Activated naive CD4-positive, alpha-beta T cell treated with anti-CD3 and anti-CD28 coated beads, Interleukin-2, amount 10 ng/mL, durations not matched to agents 7 days and 5 days (primary cell): ENCODE measurements at regions not wholly inside any gene's neighbourhood (a gene's known extent, or its start where the extent isn't known, plus 50 kb on each side); places are given as distances from the start of the nearest gene placed in this dataset.

ENCODE experiments used
- CTCF ChIA-PET: fragments of 350-600 bp; sonication (Branson Sonifier 250); formaldehyde crosslinking; loops from one replicate; lab custom pipeline; 2021; ENCODE audit warnings: antibody characterized with exemption; lab: Charles Lee
- DNase-seq: peaks from one replicate; pipeline ENCODE4 v3.0.0-alpha.2; 2020
- H3K27ac Mint-ChIP-seq: one replicate; pipeline ENCODE4 v1.8.0; 2021; ENCODE audit warnings: mild to moderate bottlenecking, moderate library complexity, mixed read lengths
- H3K27me3 Mint-ChIP-seq: one replicate; pipeline ENCODE4 v1.8.0; 2021; ENCODE audit warnings: mild to moderate bottlenecking, mixed read lengths
- H3K36me3 Mint-ChIP-seq: one replicate; pipeline ENCODE4 v1.8.0; 2021; ENCODE audit warnings: mixed read lengths
- H3K4me1 Mint-ChIP-seq: one replicate; pipeline ENCODE4 v1.8.0; 2021; ENCODE audit warnings: mixed read lengths
- H3K4me3 Mint-ChIP-seq: one replicate; pipeline ENCODE4 v1.8.0; 2021; ENCODE audit warnings: mild to moderate bottlenecking, moderate library complexity, mixed read lengths
- H3K9me3 Mint-ChIP-seq: one replicate; pipeline ENCODE4 v1.8.0; 2021; ENCODE audit warnings: mixed read lengths

DNA sequence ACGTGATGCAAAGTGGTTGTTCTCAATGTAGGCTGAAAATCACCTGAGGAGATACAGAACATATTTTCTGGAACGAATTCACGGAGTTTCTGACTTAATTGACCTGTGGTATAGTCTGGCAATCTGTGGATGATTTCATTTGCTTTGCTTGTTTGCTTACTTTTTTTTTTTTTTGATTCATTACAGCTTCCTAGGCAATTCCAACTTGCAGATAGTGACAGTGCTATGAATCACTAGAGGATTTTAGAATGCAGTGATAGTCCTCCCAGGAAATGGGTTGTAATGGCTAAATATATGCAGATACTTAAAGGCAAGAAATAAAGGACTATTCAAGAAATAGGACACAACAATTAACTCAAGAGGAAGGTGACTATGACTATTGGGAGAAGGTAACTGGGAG lies 1378.1 kb upstream of the PRMT6 start:
- no peaks in the 10 kb centered on the region for H3K4me1 Mint-ChIP-seq
- no peak overlapping the region for H3K4me3 Mint-ChIP-seq
- H3K27ac Mint-ChIP-seq = no peak overlapping the region
- H3K9me3 Mint-ChIP-seq = peaks cover 9% of the 10 kb centered on the region
- no peaks in the 10 kb centered on the region for H3K27me3 Mint-ChIP-seq
- H3K36me3 Mint-ChIP-seq = no peaks in the 10 kb centered on the region
- CTCF ChIA-PET = no interaction called here
- no peak for DNase-seq

DNA sequence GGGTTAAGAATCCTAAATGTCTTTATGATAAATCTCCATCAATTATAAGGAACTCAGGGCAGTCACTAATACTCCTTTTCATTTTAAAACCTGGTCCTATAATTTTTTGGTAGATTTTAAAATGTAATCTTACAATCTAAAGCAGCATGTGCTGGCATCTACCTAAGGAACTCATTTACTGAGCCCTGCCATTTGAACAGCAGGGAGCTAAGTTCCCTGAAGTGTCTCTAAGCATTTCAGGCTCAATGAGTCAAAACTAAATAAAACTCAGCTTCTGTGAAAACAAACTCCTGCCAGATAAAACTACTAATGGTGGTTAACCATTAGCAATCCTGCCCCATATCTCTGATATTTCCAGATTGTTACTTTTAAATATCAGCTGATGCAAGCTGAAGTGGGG lies 1371.8 kb upstream of the PRMT6 start:
- no peaks in the 10 kb centered on the region for H3K4me1 Mint-ChIP-seq
- CTCF ChIA-PET = no interaction called here
- no peak overlapping the region for H3K27ac Mint-ChIP-seq
- no peaks in the 10 kb centered on the region for H3K27me3 Mint-ChIP-seq
- peaks cover 15% of the 10 kb centered on the region for H3K9me3 Mint-ChIP-seq
- H3K4me3 Mint-ChIP-seq = no peak overlapping the region
- H3K36me3 Mint-ChIP-seq = no peaks in the 10 kb centered on the region
- DNase-seq = no peak

DNA sequence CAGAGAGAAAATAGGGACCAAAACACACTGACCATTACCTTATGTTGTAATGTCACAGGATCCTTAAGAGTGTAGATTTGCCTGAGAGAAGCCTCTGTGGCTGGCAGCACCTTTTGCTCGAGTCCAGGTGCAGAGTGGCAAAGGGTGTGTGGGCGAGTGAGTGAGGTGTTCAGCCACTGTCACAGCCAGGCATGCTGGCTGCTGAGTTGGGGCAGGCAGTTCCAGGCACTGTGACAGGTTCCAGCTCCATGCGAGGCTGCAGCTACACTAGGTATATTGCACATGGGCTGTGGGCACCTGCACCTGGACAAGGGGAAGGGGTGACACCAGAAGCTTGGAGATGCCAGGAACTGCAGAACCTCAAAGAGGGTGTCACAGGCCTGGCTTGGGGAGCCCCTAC lies 1370.4 kb upstream of the PRMT6 start:
- DNase-seq = no peak
- Mint-ChIP-seq H3K36me3 (no peaks in the 10 kb centered on the region), H3K27me3 (no peaks in the 10 kb centered on the region), H3K9me3 (peaks cover 13% of the 10 kb centered on the region), H3K4me3 (no peak overlapping the region), H3K4me1 (no peaks in the 10 kb centered on the region), H3K27ac (no peak overlapping the region)
- CTCF ChIA-PET = no interaction called here

DNA sequence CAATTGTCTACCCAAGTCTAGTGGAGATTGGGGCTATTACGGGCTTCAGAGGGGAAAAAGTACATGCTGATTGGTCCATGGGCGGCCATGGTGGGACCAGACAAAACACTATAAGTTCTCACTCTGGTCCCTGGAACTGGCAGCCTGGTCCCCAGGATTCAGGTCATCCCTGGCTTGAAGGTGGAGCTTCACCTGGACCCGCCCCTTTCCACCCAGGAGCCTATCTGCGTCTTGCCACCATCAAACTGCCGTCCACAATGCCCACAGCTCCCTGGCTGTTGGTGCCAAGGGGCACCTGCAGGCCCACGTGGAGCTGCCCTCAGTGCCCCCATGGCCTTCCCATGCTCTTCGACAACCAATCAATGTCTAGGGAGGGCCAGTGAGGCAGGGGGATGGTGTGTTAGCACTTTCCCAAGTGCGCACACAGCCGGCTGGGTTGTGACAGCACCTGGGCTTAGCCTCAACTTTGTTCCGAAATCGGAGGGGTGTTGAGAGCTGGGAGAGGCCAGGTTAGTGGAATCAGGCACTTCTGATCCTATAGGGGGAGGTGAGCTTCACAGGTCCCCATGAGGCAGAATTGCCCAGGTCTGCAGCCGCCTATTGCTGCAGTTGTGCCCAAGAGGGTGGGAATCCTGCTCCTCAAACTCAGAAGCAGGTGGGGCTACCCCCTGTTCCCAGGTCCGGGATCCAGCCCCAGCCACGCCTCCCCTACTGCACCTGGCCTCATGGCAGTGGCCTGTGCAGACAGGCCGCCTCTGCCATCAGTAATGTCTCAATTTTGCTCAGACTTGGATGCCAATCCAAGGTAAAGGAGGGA lies 1369.4 kb upstream of the PRMT6 start:
- DNase-seq = no peak
- Mint-ChIP-seq H3K9me3 (peaks cover 13% of the 10 kb centered on the region), H3K4me3 (no peak overlapping the region), H3K4me1 (no peaks in the 10 kb centered on the region), H3K27me3 (no peaks in the 10 kb centered on the region), H3K27ac (no peak overlapping the region), H3K36me3 (no peaks in the 10 kb centered on the region)
- CTCF ChIA-PET = no interaction called here

DNA sequence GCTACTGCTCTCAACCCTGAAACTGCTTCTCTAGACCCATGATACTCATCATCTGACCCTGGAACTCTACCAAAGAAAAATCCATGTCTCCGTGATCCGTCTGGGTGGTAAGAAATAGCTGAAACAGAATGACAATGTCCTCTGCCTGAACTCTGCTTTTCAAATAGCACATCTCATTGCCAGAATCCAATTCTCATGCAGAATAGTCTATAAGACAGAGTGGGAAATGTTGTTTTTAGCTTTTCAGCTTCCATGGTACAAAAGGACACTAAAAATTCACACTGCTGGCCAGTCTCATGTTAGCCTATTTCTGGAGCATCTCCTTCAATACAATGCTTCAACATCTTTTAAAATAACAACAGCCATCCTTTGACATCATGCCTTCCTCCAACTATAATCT lies 1355.8 kb upstream of the PRMT6 start:
- H3K36me3 Mint-ChIP-seq = no peaks in the 10 kb centered on the region
- H3K4me3 Mint-ChIP-seq = no peak overlapping the region
- no peak for DNase-seq
- H3K4me1 Mint-ChIP-seq = no peaks in the 10 kb centered on the region
- CTCF ChIA-PET = no interaction called here
- no peak overlapping the region for H3K27ac Mint-ChIP-seq
- H3K27me3 Mint-ChIP-seq = no peaks in the 10 kb centered on the region
- peaks cover 13% of the 10 kb centered on the region for H3K9me3 Mint-ChIP-seq

DNA sequence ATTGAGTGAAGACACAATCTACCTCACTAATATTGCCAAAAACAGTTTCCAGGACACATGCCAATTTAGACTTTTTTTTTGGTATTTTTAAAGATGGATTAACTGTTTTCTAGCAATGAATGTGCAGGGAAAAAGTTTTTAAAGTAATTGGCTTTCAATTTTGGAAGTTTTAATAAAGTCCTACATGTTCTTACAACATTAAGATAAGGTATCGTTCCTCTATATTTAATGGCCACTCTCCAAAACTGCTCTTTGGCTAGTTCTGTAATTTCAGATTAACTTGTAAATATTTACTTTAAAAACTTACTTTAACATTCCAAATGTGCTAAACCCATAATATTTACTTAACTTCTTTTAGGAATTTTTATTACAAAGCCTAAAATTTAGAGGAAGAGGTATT lies 1332.2 kb upstream of the PRMT6 start:
- Mint-ChIP-seq H3K4me1 (no peaks in the 10 kb centered on the region), H3K27me3 (no peaks in the 10 kb centered on the region), H3K4me3 (no peak overlapping the region), H3K9me3 (peaks cover 10% of the 10 kb centered on the region), H3K27ac (no peak overlapping the region), H3K36me3 (no peaks in the 10 kb centered on the region)
- DNase-seq = no peak
- CTCF ChIA-PET = no interaction called here

DNA sequence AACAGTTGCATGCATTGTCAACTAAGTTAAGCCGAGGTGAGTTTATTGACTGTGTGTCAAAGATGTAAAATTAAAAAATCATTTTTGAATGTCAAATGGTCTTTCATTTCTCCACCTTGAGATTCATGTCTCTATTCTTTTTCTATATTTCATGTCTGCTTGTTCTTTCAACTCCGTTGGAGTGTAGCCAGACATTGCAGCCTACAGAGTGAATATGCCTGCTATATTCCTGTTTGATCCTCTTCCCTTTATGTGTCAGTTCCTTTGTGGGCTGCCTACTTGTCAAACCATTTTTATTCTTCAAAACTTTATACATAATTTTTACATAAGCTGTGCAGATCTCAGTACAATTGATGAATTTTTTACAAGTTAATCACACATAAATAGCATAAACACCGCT lies 1325.8 kb upstream of the PRMT6 start:
- Mint-ChIP-seq H3K36me3 (no peaks in the 10 kb centered on the region), H3K4me3 (no peak overlapping the region), H3K9me3 (peaks cover 8% of the 10 kb centered on the region), H3K27ac (no peak overlapping the region), H3K27me3 (no peaks in the 10 kb centered on the region), H3K4me1 (no peaks in the 10 kb centered on the region)
- DNase-seq = no peak
- CTCF ChIA-PET = no interaction called here

DNA sequence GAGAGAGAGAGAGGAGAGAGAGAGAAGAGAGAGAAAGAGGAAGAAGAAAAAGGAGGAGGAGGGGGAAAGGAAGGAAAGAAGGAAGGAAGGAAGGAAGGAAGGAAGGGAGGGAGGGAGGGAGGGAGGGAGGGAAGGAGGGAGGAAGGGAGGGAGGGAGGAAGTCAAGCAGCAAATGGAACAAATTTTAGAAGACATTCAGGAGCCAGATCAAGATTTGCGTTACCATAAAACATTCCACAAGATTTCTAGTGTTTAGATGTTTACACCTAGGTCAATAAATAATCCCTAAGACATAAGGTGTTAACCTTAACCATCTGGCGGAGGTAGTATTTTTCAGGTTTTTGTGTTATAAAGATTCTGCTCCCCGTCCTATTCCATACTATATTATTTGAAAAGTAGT lies 1320.1 kb upstream of the PRMT6 start:
- H3K4me1 Mint-ChIP-seq = no peaks in the 10 kb centered on the region
- H3K36me3 Mint-ChIP-seq = no peaks in the 10 kb centered on the region
- CTCF ChIA-PET = no interaction called here
- no peak overlapping the region for H3K27ac Mint-ChIP-seq
- DNase-seq = no peak
- H3K4me3 Mint-ChIP-seq = no peak overlapping the region
- H3K9me3 Mint-ChIP-seq = peaks cover 6% of the 10 kb centered on the region
- H3K27me3 Mint-ChIP-seq = no peaks in the 10 kb centered on the region

DNA sequence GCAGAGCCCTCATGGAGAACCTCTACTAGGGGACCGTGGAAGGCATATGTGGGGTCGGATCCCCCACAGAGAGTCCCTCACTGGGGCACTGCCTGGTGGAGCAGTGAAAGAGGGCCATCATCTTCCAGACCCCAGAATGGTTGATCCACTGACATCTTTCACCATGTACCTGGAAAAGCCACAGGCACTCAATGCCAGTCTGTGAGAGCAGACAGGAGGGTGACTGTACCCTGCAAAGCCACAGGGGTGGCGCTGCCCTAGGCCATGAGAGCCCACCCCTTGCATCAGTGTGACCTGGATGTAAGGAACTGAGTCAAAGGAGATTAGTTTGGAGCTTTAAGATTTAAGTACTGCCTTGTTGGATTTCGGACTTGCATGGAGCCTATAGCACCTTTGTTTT lies 1276.7 kb upstream of the PRMT6 start:
- Mint-ChIP-seq H3K36me3 (no peaks in the 10 kb centered on the region), H3K27ac (no peak overlapping the region), H3K4me1 (no peaks in the 10 kb centered on the region), H3K9me3 (peaks cover 10% of the 10 kb centered on the region), H3K4me3 (no peak overlapping the region), H3K27me3 (no peaks in the 10 kb centered on the region)
- no peak for DNase-seq
- CTCF ChIA-PET = no interaction called here

DNA sequence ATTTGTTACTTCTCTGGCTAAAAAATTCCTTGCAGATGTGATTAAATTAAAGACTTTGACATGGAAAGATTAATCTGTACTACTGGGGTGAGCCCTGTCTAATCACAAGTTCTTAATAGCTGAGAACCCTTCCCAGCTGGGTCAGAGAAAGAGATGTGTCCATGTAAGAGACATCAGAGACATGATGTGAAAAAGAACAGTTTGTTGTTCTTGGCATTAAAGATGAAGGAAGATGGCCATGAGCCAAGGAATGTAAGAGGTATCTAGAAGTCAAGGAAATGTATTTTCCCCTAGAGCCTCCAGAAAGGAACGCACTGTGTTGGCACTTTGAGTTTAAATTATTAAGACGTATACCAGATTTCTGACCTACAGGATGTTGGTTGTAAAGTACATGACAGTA lies 1271.5 kb upstream of the PRMT6 start:
- CTCF ChIA-PET = no interaction called here
- H3K4me1 Mint-ChIP-seq = no peaks in the 10 kb centered on the region
- no peak overlapping the region for H3K27ac Mint-ChIP-seq
- no peaks in the 10 kb centered on the region for H3K36me3 Mint-ChIP-seq
- peaks cover 5% of the 10 kb centered on the region for H3K9me3 Mint-ChIP-seq
- no peak for DNase-seq
- no peaks in the 10 kb centered on the region for H3K27me3 Mint-ChIP-seq
- H3K4me3 Mint-ChIP-seq = no peak overlapping the region

DNA sequence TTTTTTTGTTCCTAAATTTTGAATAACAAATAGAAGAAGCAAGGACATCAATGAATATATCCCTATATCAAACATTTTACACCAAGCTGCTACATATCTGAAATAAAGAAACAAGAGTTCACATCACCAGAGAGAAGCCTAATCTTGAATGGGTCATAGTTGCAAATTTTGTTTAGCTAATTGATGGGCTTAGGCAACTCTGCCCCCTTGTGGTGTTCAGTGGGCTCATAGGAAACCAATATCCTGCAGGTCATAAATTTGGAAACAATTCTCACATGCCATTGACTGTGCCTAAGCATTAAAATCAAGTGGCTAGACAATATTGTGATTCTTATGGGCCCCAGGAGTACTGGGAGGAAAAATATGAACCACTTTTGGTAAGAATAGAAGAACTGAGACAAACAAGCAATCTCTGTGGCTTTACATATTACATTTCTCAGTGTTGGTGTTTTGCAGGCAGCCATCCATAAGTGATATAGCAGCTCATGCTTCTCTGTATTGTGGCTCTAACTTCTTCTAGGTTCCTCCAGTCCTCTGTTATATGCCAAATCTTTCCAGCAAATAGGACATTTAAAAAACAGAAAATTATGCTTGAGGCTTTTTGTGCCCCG lies 1262.8 kb upstream of the PRMT6 start:
- H3K4me1 Mint-ChIP-seq = no peaks in the 10 kb centered on the region
- CTCF ChIA-PET = no interaction called here
- no peaks in the 10 kb centered on the region for H3K9me3 Mint-ChIP-seq
- H3K27ac Mint-ChIP-seq = no peak overlapping the region
- no peaks in the 10 kb centered on the region for H3K27me3 Mint-ChIP-seq
- no peaks in the 10 kb centered on the region for H3K36me3 Mint-ChIP-seq
- DNase-seq = no peak
- no peak overlapping the region for H3K4me3 Mint-ChIP-seq

DNA sequence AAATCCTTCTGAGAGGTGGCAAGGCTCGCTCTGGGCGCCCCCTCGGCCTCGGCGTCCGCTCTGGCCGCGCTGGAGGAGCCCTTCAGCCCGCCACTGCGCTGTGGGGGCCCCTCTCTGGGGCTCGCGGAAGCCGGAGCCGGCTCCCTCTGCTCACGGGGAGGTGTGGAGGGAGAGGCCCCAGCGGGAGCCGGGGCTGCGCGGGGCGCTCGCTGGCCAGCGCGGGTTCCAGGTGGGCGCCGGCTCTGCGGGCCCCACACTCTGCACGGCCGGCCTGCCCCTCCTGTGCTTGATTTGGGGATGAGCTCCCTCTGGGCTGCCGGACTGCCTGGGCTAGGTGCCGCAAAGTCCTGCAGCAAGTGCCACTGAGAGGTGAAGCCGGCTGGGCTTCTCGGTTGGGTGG lies 1260.7 kb upstream of the PRMT6 start:
- Mint-ChIP-seq H3K27me3 (no peaks in the 10 kb centered on the region), H3K9me3 (no peaks in the 10 kb centered on the region), H3K27ac (no peak overlapping the region), H3K4me3 (no peak overlapping the region), H3K4me1 (no peaks in the 10 kb centered on the region), H3K36me3 (no peaks in the 10 kb centered on the region)
- DNase-seq = no peak
- CTCF ChIA-PET = no interaction called here

DNA sequence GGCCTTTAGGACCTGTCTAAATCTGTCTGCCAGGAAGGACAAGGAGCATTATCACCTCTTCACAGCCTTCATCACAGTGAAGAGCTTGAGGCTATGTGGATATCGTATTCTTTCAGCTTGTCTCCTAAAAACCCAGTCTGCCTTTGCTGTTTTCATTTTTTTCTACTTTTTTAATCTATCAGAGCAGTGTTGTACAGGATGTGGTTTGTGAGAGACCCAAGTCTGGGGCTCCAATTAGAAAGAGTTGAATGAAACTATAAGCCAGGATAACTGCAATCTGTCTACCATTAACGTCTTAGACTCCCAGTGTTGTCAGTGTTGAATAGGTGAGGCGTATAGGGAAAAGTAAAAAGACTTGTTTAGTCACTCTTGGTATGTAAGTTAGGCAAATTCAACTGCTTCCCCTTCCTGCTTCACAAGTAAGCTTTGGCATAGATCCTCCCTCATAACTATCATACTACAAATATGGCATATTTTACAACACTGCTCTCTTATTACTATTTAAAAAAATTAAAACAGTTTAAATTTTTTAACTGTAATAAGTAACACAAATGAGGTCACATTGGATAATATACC lies 1225.8 kb upstream of the PRMT6 start:
- no peaks in the 10 kb centered on the region for H3K27me3 Mint-ChIP-seq

DNA sequence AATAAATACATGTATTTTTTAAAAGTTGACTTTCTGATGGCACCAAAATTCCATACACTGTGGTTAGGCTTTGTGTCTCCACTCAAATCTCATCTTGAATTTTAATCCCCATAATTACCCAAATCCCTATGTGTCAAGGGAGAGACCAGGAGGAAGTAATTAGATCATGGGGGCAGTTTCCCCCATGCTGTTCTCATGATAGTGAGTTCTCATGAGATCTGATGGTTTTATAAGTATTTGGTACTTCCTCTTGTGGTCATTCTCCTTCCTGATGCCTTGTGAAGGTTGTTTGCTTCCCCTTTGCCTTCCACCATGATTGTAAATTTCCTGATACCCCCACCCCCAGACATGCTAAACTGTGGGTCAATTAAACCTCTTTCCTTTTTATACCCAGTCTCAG lies 1218.4 kb upstream of the PRMT6 start:
- Mint-ChIP-seq H3K36me3 (no peaks in the 10 kb centered on the region), H3K9me3 (peaks cover 15% of the 10 kb centered on the region), H3K4me3 (no peak overlapping the region), H3K4me1 (no peaks in the 10 kb centered on the region), H3K27me3 (no peaks in the 10 kb centered on the region), H3K27ac (no peak overlapping the region)
- no peak for DNase-seq
- CTCF ChIA-PET = no interaction called here

More for the DNA sequence above, 1225.8 kb upstream of the PRMT6 start:
- Mint-ChIP-seq H3K4me3 (no peak overlapping the region), H3K9me3 (peaks cover 2% of the 10 kb centered on the region), H3K36me3 (no peaks in the 10 kb centered on the region), H3K4me1 (no peaks in the 10 kb centered on the region), H3K27ac (no peak overlapping the region)
- CTCF ChIA-PET = interaction anchor here (0.5 kb wide), 1 partner anchor 500 kb away, joined by 3 read pairs; no protein-coding TSS in a partner anchor
- no peak for DNase-seq

DNA sequence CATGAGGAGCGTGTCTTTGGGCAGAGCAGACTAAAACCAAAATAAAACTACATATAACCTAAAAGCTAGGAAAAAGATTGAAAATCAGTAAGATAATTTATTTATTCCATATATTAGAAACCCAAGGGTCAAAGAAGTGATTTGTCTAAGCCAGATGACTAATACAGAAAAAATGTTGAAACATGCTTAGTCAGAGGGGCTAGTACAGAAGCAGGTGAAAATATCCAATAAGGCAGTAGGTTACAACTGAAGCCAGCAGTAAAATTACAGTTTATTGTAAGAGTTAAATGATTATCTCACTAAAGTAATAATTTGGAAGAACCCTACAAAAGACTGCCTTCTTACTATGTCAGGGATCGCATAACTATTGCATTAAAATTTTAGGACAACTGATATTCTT lies 1190.9 kb upstream of the PRMT6 start:
- Mint-ChIP-seq H3K27ac (no peak overlapping the region), H3K27me3 (no peaks in the 10 kb centered on the region), H3K4me1 (no peaks in the 10 kb centered on the region)

More for the DNA sequence above, 1190.9 kb upstream of the PRMT6 start:
- H3K36me3 Mint-ChIP-seq = no peaks in the 10 kb centered on the region
- CTCF ChIA-PET = no interaction called here
- H3K4me3 Mint-ChIP-seq = no peak overlapping the region
- DNase-seq = no peak
- H3K9me3 Mint-ChIP-seq = peaks cover 11% of the 10 kb centered on the region
